SK-N-SH treated with all-trans-retinoic acid at 6 μM for 48 hours (cell line): ENCODE measurements at regions not wholly inside any gene's neighbourhood (a gene's known extent, or its start where the extent isn't known, plus 50 kb on each side); places are given as distances from the start of the nearest gene placed in this dataset.

Experiments
- ATAC-seq: fragments of 200-7000 bp; cut with Tn5 transposase; 3 replicates; pipeline ENCODE4 v1.9.1; 2020; ENCODE audit warnings: mild to moderate bottlenecking, moderate library complexity
- ARNTL ChIP-seq: fragments of 450-650 bp; formaldehyde crosslinking; IDR thresholded peaks from 2 replicates; pipeline ENCODE4 v1.5.0; 2020; ENCODE audit warnings: low read depth, mild to moderate bottlenecking, moderate library complexity, borderline replicate concordance
- CSDC2 ChIP-seq: fragments of 250-450 bp; sonication (Bioruptor Pico); IDR thresholded peaks from 2 replicates; pipeline ENCODE4 v1.5.0; 2020; ENCODE audit warnings: mild to moderate bottlenecking, moderate library complexity
- ESRRG ChIP-seq: fragments of 250-450 bp; sonication (Bioruptor Pico); IDR thresholded peaks from 2 replicates; pipeline ENCODE4 v1.6.1; 2021; ENCODE audit warnings: mild to moderate bottlenecking
- GLIS3 ChIP-seq: fragments of 250-450 bp; sonication (Bioruptor Pico); IDR thresholded peaks from 2 replicates; pipeline ENCODE4 v1.5.0; 2020; ENCODE audit warnings: mild to moderate bottlenecking, moderate library complexity
- ISL1 ChIP-seq: fragments of 250-450 bp; sonication (Bioruptor Pico); IDR thresholded peaks from 2 replicates; pipeline ENCODE4 v2.1.2; 2022; ENCODE audit warnings: mild to moderate bottlenecking, moderate library complexity
- OSR1 ChIP-seq: fragments of 250-450 bp; sonication (Bioruptor Pico); IDR thresholded peaks from 2 replicates; pipeline ENCODE4 v1.8.0; 2022; ENCODE audit warnings: moderate library complexity, mild to moderate bottlenecking, inconsistent platforms
- PATZ1 ChIP-seq: fragments of 250-450 bp; sonication (Bioruptor Pico); IDR thresholded peaks from 2 replicates; pipeline ENCODE4 v1.8.0; 2020; ENCODE audit warnings: mild to moderate bottlenecking, moderate library complexity, borderline replicate concordance
- POU6F1 ChIP-seq: fragments of 250-450 bp; sonication (Bioruptor Pico); IDR thresholded peaks from 2 replicates; pipeline ENCODE4 v1.8.0; 2021; ENCODE audit warnings: low read depth, mild to moderate bottlenecking, moderate library complexity, borderline replicate concordance
- PPARA ChIP-seq: fragments of 250-450 bp; sonication (Bioruptor Pico); IDR thresholded peaks from 2 replicates; pipeline ENCODE4 v1.5.0; 2020; ENCODE audit warnings: mild to moderate bottlenecking, borderline replicate concordance
- RARB ChIP-seq: fragments of 250-450 bp; sonication (Bioruptor Pico); IDR thresholded peaks from 2 replicates; pipeline ENCODE4 v1.8.0; 2021; ENCODE audit warnings: mild to moderate bottlenecking, moderate library complexity
- SNAI2 ChIP-seq: fragments of 250-450 bp; sonication (Bioruptor Pico); IDR thresholded peaks from 2 replicates; pipeline ENCODE4 v1.5.0; 2020; ENCODE audit warnings: mild to moderate bottlenecking, moderate library complexity
- TCF4 ChIP-seq: fragments of 250-450 bp; sonication (Bioruptor Pico); IDR thresholded peaks from 2 replicates; pipeline ENCODE4 v1.8.0; 2021; ENCODE audit warnings: mild to moderate bottlenecking, moderate library complexity, borderline replicate concordance
- TOX ChIP-seq: fragments of 250-450 bp; sonication (Bioruptor Pico); IDR thresholded peaks from 2 replicates; pipeline ENCODE4 v1.8.0; 2021; ENCODE audit warnings: mild to moderate bottlenecking, moderate library complexity, borderline replicate concordance
- TSHZ2 ChIP-seq: fragments of 250-450 bp; sonication (Bioruptor Pico); IDR thresholded peaks from 2 replicates; pipeline ENCODE4 v1.5.0; 2020; ENCODE audit warnings: mild to moderate bottlenecking, moderate library complexity
- ZC3H10 ChIP-seq: fragments of 250-450 bp; sonication (Bioruptor Pico); IDR thresholded peaks from 2 replicates; pipeline ENCODE4 v1.5.1; 2021; ENCODE audit warnings: mild to moderate bottlenecking, moderate library complexity
- ZFP3 ChIP-seq: fragments of 250-450 bp; sonication (Bioruptor Pico); IDR thresholded peaks from 2 replicates; pipeline ENCODE4 v1.5.0; 2020; ENCODE audit warnings: mild to moderate bottlenecking, moderate library complexity
- ZFP30 ChIP-seq: fragments of 450-650 bp; formaldehyde crosslinking; IDR thresholded peaks from 2 replicates; pipeline ENCODE4 v1.5.0; 2022; ENCODE audit warnings: mild to moderate bottlenecking, moderate library complexity
- ZNF565 ChIP-seq: fragments of 450-650 bp; formaldehyde crosslinking; conservative IDR thresholded peaks from 2 replicates; pipeline ENCODE4 v1.5.0; 2020; ENCODE audit warnings: low read depth, mild to moderate bottlenecking, moderate library complexity
- ZNF70 ChIP-seq: fragments of 450-650 bp; formaldehyde crosslinking; IDR thresholded peaks from 2 replicates; pipeline ENCODE4 v1.5.0; 2020; ENCODE audit warnings: mild to moderate bottlenecking, moderate library complexity
- ZNF8 ChIP-seq: fragments of 450-650 bp; formaldehyde crosslinking; IDR thresholded peaks from 2 replicates; pipeline ENCODE4 v1.5.0; 2020; ENCODE audit warnings: mild to moderate bottlenecking, moderate library complexity
- TF ChIP-seq, protein P1 (sequence below): fragments of 250-450 bp; sonication (Bioruptor Pico); IDR thresholded peaks from 2 replicates; pipeline ENCODE4 v1.5.1; 2021; ENCODE audit warnings: mild to moderate bottlenecking, moderate library complexity

GRCh38 chr13:74398599-74398998, 264.4 kb upstream of the KLF12 start (continued):
- TF ChIP-seq ZNF70 (CRISPR knock-in tag) (no peak), ZNF565 (CRISPR knock-in tag) (no peak), ISL1 (CRISPR knock-in tag) (no peak), RARB (no peak), TOX (CRISPR knock-in tag) (no peak), SNAI2 (CRISPR knock-in tag) (no peak), PATZ1 (no peak), ZFP30 (CRISPR knock-in tag) (no peak)

DNA sequence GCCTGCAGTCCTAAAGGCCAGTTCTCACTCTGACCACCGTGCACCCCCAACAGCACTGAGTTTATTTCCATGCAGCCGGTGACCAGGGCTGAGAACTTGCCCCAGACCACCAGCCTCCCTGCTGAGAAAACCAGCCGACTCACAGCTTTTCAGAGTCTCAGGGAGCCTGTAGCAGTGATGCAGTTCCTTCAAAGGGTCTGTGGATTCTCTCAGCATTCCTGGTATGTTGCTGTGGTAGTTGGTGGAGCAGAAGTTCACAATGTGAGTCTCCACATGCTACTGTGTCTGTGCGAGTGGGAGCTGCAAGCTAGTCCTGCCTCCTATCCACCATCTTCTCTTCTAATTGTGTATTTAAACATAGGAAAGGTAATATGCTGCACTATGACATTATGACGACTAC, 254.9 kb upstream of the KLF12 start:
- ATAC-seq = no peak
- TF ChIP-seq, protein P1, sequence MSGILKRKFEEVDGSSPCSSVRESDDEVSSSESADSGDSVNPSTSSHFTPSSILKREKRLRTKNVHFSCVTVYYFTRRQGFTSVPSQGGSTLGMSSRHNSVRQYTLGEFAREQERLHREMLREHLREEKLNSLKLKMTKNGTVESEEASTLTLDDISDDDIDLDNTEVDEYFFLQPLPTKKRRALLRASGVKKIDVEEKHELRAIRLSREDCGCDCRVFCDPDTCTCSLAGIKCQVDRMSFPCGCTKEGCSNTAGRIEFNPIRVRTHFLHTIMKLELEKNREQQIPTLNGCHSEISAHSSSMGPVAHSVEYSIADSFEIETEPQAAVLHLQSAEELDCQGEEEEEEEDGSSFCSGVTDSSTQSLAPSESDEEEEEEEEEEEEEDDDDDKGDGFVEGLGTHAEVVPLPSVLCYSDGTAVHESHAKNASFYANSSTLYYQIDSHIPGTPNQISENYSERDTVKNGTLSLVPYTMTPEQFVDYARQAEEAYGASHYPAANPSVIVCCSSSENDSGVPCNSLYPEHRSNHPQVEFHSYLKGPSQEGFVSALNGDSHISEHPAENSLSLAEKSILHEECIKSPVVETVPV = no peak
- TF ChIP-seq ZNF70 (CRISPR knock-in tag) (no peak), ISL1 (CRISPR knock-in tag) (no peak)
- TF ChIP-seq, all 23 proteins: peak for 0

DNA sequence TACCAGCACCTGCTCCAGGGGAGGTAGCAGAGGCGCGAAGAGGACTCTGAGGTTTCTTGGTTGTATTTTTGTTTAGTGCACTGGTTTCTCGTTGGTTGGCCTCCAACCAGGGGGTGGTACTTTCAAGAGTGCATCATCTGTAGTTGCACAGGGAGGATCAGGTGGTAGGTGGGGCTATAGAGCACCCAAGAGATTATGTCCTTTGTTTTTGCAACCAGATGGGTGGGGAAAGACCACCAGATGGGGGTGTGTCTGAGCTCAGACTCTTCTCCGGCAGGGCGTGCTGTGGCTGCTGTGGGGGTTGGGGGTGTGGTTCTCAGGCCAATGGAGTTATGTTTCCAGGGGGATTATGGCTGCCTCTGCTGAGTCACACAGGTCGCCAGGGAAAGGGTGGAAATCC, 254.4 kb upstream of the KLF12 start:
- ATAC-seq = no peak
- TF ChIP-seq PPARA = no peak
- TF ChIP-seq SNAI2 (CRISPR knock-in tag) = no peak
- TF ChIP-seq ZNF565 (CRISPR knock-in tag) = no peak
- no peak for TF ChIP-seq ARNTL (CRISPR knock-in tag)
- TF ChIP-seq, protein P1 = no peak
- no peak for TF ChIP-seq TCF4 (CRISPR knock-in tag)
- no peak for TF ChIP-seq RARB
- no peak for TF ChIP-seq ZFP3 (CRISPR knock-in tag)

DNA sequence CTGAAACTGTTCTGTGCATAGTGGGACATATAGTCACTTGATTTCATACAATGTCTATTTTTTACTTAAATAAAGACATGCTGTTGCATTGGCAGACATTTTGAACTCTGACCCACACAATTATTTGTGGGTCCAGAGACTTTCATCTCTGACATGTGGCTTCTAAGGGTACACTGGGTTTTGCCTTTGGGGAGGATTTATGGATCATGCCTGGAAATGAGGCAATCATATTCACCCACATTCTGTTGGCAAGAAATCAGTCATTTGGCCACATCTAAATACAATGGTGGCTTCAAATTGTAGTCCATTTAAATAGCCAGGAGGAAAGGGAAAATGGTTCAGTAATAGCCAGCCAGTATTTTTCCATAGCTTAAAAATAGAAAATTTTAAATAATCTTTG, 238.3 kb upstream of the KLF12 start:
- ATAC-seq = no peak
- no peak for TF ChIP-seq ZNF565 (CRISPR knock-in tag)
- TF ChIP-seq CSDC2 = no peak
- TF ChIP-seq PATZ1 = no peak
- no peak for TF ChIP-seq OSR1 (CRISPR knock-in tag)
- TF ChIP-seq ZFP3 (CRISPR knock-in tag) = no peak
- no peak for TF ChIP-seq ZNF70 (CRISPR knock-in tag)
- TF ChIP-seq ISL1 (CRISPR knock-in tag) = no peak
- no peak for TF ChIP-seq SNAI2 (CRISPR knock-in tag)
- TF ChIP-seq, protein P1 = no peak
- TF ChIP-seq ESRRG (CRISPR knock-in tag) = no peak
- TF ChIP-seq RARB = no peak
- no peak for TF ChIP-seq GLIS3 (CRISPR knock-in tag)
- no peak for TF ChIP-seq ARNTL (CRISPR knock-in tag)
- no peak for TF ChIP-seq POU6F1
- TF ChIP-seq ZNF8 (CRISPR knock-in tag) = no peak
- TF ChIP-seq TCF4 (CRISPR knock-in tag) = no peak
- TF ChIP-seq ZC3H10 (CRISPR knock-in tag) = no peak
- TF ChIP-seq ZFP30 (CRISPR knock-in tag) = no peak
- TF ChIP-seq TSHZ2 (CRISPR knock-in tag) = no peak
